ENCODE measurements at regions not wholly inside any gene's neighbourhood (a gene's known extent, or its start where the extent isn't known, plus 50 kb on each side); places are given as distances from the start of the nearest gene placed in this dataset.

DNA sequence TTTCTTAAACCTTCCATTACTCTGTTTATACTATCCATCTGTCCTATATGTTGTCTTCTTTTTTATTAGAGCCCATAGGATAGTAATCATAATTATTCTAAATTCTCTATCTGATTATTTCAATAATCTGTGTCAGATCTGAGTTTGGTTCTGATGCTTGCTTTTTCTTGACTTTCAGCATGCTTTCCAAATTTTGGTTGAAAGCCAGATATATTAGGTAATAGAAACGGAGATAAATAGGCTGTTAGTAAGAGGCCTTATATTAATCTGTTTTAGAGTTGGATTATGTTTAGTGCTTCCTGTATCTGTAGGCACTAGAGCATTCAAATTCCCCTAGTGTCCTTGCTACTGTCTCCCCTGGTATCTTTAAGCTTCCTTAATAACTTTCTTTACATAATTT is 939.9 kb upstream of the GHITM start:
- no peak overlapping the region for H3K4me3 ChIP-seq (ENCODE audit: low read depth, low read length)
- no peak for TF ChIP-seq CTCF (IDR thresholded peaks at IDR 0.05; ENCODE audit: control insufficient read depth, extremely low read depth, insufficient read depth)
- DNase-seq (ENCODE audit: low read depth), result no peak

- no peak for TF ChIP-seq CTCF (IDR thresholded peaks at IDR 0.05; ENCODE audit: control insufficient read depth, extremely low read depth, insufficient read depth)
- H3K4me3 ChIP-seq (ENCODE audit: low read depth, low read length), result no peak overlapping the region
- no peak for DNase-seq (ENCODE audit: low read depth)
These were observed 933.4 kb upstream of the GHITM start for GRCh38 chr10:83205861-83206260.

DNA sequence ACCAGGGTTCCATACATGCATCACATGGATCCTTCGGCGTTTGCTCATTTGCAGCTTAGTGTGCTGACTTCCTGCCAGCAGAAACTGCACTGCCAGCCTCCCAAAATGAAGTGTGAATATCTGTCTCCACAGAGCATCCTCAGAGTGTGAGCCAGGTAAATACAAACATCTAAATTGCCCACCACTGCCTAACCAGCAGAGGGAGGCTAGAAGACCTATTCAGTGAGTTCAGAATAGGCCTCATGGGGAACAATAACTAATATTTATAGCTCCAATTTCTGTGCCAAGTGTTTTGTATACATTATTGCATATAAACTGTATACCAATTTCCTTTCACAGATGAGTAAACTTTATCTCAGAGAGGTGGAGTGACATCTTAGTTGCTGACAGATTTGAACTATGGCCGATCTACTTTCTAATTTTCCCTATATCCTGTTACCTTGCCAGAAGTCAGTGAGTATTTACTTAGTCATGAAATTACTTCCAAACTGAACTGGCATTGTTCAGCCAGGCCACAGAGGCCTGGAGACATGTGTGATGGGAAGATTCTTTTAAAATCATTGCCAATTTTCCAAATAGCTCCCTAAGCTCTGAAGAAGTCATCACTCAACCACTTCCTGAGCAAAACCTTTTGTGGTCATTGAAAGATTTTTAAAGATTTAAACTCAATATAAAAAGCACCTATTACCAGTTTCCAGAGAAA is 926.5 kb upstream of the GHITM start:
- DNase-seq (ENCODE audit: low read depth), result peak; percentile 76

DNA sequence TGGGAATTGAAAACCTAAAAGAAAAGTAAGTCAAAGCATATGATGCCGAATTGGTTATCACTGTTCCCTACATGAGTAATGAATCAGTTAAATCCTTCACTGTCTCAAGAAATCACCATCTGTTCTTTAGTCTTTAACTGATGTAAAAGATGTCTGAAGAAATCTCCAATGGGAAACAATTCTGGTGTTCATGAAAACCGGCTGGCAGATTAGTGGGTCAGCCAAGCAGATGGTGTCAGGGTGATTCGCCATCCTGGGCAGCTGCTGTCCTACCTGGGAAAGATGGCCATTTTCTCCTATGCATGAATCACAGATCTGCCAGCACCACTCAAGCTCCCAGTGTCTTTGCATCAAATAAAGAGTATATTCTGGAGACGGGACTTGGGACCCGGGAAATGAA is 925.2 kb upstream of the GHITM start:
- no peak for DNase-seq (ENCODE audit: low read depth)
- no peak for TF ChIP-seq CTCF (IDR thresholded peaks at IDR 0.05; ENCODE audit: control insufficient read depth, extremely low read depth, insufficient read depth)
- H3K4me3 ChIP-seq (ENCODE audit: low read depth, low read length), result no peak overlapping the region

More for the DNA sequence above, 926.5 kb upstream of the GHITM start:
- H3K4me3 ChIP-seq (ENCODE audit: low read depth, low read length), result no peak overlapping the region
- no peak for TF ChIP-seq CTCF (IDR thresholded peaks at IDR 0.05; ENCODE audit: control insufficient read depth, extremely low read depth, insufficient read depth)

GRCh38 chr10:83218205-83218604 is 921.1 kb upstream of the GHITM start:
- DNase-seq (ENCODE audit: low read depth), result no peak
- TF ChIP-seq CTCF (IDR thresholded peaks at IDR 0.05; ENCODE audit: control insufficient read depth, extremely low read depth, insufficient read depth), result no peak
- H3K4me3 ChIP-seq (ENCODE audit: low read depth, low read length), result no peak overlapping the region

- TF ChIP-seq CTCF (IDR thresholded peaks at IDR 0.05; ENCODE audit: control insufficient read depth, extremely low read depth, insufficient read depth), result no peak
- no peak overlapping the region for H3K4me3 ChIP-seq (ENCODE audit: low read depth, low read length)
- DNase-seq (ENCODE audit: low read depth), result no peak
These were observed 917.0 kb upstream of the GHITM start for GRCh38 chr10:83222300-83222699.
